GM10266 (cell line): ENCODE measurements at regions not wholly inside any gene's neighbourhood (a gene's known extent, or its start where the extent isn't known, plus 50 kb on each side); places are given as distances from the start of the nearest gene placed in this dataset.

ENCODE experiments used
- DNase-seq: peaks from one replicate; pipeline ENCODE4 v3.0.0; 2012; ENCODE audit errors: extremely low spot score
- TF ChIP-seq, protein P1 (sequence below): IDR thresholded peaks from 2 replicates; pipeline ENCODE4 v1.5.1; 2012; ENCODE audit warnings: mild to moderate bottlenecking, low read depth; ENCODE audit not compliant: control insufficient read depth, insufficient read depth; ENCODE audit errors: missing control alignments

DNA sequence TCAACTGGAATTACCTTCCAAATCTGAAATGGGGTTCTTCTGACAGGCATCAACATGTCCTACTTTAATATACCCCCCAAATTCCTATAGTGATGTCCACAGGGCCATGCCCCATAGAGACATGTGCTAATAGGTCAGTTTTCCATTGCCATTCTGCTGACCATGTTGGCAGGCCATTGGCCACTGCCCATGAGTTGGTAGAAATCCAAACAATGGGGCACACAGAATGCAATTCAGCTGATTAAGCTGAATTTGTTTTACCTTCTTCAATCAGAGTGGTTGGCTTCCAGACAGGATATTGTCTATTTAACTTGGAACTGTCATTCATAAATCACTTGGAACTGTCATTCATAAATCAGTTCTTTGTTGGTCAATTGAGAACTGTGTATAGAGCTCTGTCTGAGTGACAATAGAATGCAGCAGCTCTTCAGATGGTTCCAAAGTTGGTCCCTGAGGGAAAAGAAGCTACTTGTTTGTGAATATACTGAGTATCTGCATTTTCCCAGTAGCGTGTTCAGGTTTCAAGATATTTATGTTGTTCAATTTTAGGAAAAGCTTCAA, 336.9 kb downstream of the DRD1 start:
- DNase-seq = no peak
- TF ChIP-seq, protein P1, sequence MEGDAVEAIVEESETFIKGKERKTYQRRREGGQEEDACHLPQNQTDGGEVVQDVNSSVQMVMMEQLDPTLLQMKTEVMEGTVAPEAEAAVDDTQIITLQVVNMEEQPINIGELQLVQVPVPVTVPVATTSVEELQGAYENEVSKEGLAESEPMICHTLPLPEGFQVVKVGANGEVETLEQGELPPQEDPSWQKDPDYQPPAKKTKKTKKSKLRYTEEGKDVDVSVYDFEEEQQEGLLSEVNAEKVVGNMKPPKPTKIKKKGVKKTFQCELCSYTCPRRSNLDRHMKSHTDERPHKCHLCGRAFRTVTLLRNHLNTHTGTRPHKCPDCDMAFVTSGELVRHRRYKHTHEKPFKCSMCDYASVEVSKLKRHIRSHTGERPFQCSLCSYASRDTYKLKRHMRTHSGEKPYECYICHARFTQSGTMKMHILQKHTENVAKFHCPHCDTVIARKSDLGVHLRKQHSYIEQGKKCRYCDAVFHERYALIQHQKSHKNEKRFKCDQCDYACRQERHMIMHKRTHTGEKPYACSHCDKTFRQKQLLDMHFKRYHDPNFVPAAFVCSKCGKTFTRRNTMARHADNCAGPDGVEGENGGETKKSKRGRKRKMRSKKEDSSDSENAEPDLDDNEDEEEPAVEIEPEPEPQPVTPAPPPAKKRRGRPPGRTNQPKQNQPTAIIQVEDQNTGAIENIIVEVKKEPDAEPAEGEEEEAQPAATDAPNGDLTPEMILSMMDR = no peak

DNA sequence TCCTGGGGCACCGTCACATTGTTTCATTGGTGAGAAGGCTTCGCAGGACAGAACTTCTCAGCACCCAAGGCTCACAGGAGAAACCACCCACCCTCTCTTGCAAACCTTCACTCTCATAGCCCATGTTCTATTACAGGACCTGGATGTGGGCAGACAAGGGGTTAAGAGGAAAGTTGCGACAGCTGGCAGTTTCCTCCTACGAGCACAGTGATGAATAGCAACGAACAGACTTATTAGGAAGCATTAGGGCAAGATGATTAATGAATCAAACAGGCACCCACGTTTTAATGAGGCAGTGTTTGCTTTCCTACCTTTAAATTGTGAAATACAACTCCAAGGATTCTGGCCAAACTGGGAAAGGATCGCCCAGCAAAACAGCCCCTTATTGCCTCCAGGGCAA, 339.3 kb downstream of the DRD1 start:
- TF ChIP-seq, protein P1 = no peak
- DNase-seq = no peak

DNA sequence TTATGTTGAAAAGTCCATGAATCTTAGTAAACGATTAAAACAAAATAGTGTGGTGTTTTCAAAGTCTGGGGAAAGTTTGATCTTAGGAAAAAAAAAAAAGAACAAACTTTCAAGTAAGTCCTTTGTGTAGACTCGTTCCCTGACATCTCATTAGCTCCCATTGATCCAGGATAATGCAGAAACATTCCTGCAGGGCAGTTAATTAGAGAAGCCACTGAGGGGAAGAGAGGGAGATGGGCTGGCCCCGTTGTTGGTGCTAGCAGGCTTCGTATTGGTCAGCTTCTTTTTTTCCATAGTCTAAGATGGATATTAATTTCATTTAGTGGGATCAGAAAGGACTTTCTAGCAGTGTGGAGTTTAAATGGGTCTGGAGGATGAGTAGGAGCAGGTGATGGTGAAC, 340.2 kb downstream of the DRD1 start:
- TF ChIP-seq, protein P1 = no peak
- no peak for DNase-seq

DNA sequence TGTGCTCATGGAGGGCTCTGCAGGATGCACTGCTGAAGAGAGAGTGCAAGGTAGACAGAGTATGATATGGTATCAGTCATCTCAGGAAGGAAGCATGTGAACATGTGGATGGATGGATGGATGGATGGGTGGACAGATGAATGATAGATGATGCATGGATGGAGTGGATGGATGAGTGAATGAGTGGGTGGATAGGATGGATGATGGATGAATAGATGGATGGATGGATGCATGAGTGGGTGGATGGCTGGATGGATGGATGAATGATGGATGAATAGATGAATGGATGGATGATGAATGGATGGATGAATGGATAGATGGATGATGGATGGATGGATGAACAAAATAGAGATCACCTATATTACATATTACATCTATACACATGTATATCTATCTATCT, 341.3 kb downstream of the DRD1 start:
- TF ChIP-seq, protein P1 = no peak
- DNase-seq = no peak

DNA sequence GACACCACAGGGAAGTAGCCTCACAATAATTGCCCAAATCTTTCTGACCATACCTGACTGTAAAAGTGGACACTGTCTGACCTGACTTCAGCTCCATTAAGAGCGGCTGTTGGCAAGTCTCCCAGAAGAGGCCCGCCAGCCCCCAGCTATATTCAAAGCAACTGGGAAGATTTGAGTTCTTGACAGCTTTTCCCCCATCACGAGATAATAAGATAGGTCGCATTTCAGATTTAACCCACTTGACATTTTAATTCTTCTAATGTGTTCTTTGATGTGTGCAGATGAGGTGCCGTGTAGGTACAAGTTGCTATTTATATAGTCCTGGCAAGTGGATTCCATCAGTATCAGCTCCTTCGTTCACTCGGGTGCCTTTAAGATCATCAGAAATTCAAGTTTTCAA, 345.7 kb downstream of the DRD1 start:
- no peak for DNase-seq
- TF ChIP-seq, protein P1 = no peak

DNA sequence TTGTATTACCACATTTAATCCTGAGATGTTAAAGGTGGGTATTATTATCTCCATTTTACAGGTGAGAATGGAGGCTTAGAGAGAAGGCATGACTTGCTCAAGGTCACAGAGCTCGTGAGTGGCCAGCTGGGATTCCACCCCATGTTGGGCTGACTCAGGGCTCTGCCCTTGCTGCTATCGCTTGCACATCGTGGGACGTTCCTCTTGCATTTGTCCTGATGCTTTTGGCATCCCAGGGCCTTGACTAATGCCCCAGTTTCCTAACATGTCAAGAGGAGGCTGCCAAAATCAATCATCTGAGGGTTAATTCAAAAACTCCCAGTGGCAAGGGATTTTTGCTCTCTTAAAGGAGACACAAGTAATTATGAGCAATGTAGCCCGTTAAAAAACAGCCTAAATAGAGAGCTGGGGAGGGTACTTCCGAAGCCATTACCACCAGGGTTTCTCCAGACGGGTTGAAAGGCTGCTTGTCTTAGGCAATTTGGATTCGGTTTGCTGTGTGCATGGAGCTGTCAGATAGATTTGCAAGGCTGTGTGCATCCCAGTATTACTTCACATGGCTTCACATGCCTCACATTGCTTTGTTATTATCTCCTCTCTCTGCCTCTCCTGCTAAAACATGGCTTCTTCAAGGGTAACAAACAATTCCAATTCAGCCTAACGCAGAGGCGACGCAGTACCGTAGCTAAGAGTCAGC, 347.4 kb downstream of the DRD1 start:
- TF ChIP-seq, protein P1 = no peak
- DNase-seq = no peak

DNA sequence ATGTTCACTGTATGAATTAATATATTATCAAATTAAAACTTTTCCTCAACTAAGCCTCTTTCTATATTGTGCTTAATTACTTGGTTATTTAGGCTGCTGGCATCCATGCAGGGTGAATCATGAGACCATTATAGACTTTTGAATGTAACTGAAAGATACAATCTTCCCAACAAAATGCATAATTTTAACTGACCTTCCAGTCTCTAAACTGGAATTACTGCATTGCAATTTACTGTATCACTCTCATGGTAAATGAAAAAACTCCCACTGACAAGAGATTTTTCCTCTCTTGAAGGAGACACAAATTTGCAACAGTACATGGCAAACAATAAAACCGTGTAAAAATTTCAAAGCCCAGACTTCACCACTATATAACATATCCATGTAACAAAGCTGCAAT, 349.5 kb downstream of the DRD1 start:
- no peak for DNase-seq
- TF ChIP-seq, protein P1 = no peak
